Osteocyte (in vitro differentiated cells): ENCODE measurements at regions not wholly inside any gene's neighbourhood (a gene's known extent, or its start where the extent isn't known, plus 50 kb on each side); places are given as distances from the start of the nearest gene placed in this dataset.
A peak's percentile ranks its signal among the peaks of the same experiment; 100 is the strongest.

Experiments used
- DNase-seq: peaks from one replicate; pipeline ENCODE4 v3.0.0; 2021; ENCODE audit warnings: mixed read lengths; ENCODE audit not compliant: unreplicated experiment; ENCODE audit errors: extremely low spot score
- H3K27ac Mint-ChIP-seq: one replicate; pipeline ENCODE4 v1.8.0; 2021; ENCODE audit warnings: mild to moderate bottlenecking, mixed read lengths; ENCODE audit not compliant: unreplicated experiment
- H3K27me3 Mint-ChIP-seq: one replicate; pipeline ENCODE4 v1.8.0; 2021; ENCODE audit warnings: mixed read lengths; ENCODE audit not compliant: unreplicated experiment
- H3K36me3 Mint-ChIP-seq: one replicate; pipeline ENCODE4 v1.8.0; 2021; ENCODE audit warnings: mixed read lengths; ENCODE audit not compliant: unreplicated experiment
- H3K4me1 Mint-ChIP-seq: one replicate; pipeline ENCODE4 v1.8.0; 2021; ENCODE audit warnings: mixed read lengths; ENCODE audit not compliant: unreplicated experiment
- H3K4me3 Mint-ChIP-seq: one replicate; pipeline ENCODE4 v1.8.0; 2021; ENCODE audit warnings: mild to moderate bottlenecking, moderate library complexity, mixed read lengths; ENCODE audit not compliant: unreplicated experiment
- H3K9me3 Mint-ChIP-seq: one replicate; pipeline ENCODE4 v1.8.0; 2021; ENCODE audit warnings: mixed read lengths; ENCODE audit not compliant: unreplicated experiment
- TF ChIP-seq, protein P1 (sequence below): fragments of 200-600 bp; sonication (generic); IDR thresholded peaks from 2 replicates; pipeline ENCODE4 v1.5.0; 2021; ENCODE audit warnings: antibody characterized with exemption, mild to moderate bottlenecking, moderate library complexity

DNA sequence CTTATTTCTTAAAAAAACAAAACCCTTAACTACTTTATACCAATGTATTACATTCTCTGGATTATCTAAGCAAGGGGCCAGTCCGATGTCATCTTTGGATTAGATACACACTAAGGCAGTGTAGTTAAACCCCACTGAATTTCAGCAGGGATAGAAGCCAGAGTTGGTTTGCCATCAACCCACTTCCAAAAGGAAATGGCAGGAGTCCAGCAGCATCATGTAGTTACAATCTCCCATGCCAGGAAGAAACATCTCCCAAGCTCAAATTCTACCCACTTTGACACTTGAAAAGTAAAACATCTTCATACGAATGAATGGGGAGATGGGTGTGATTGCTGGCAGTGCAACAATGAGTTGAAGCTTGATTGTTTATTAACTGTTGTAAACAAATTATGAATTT, 203.5 kb upstream of the PLXNC1 start:
- Mint-ChIP-seq H3K36me3 (peaks cover 4% of the 10 kb centered on the region), H3K27me3 (no peaks in the 10 kb centered on the region), H3K27ac (no peak overlapping the region), H3K9me3 (peaks cover 4% of the 10 kb centered on the region), H3K4me1 (peaks cover 33% of the 10 kb centered on the region), H3K4me3 (no peak overlapping the region)
- DNase-seq, result no peak
- TF ChIP-seq, protein P1, sequence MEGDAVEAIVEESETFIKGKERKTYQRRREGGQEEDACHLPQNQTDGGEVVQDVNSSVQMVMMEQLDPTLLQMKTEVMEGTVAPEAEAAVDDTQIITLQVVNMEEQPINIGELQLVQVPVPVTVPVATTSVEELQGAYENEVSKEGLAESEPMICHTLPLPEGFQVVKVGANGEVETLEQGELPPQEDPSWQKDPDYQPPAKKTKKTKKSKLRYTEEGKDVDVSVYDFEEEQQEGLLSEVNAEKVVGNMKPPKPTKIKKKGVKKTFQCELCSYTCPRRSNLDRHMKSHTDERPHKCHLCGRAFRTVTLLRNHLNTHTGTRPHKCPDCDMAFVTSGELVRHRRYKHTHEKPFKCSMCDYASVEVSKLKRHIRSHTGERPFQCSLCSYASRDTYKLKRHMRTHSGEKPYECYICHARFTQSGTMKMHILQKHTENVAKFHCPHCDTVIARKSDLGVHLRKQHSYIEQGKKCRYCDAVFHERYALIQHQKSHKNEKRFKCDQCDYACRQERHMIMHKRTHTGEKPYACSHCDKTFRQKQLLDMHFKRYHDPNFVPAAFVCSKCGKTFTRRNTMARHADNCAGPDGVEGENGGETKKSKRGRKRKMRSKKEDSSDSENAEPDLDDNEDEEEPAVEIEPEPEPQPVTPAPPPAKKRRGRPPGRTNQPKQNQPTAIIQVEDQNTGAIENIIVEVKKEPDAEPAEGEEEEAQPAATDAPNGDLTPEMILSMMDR, result no peak

DNA sequence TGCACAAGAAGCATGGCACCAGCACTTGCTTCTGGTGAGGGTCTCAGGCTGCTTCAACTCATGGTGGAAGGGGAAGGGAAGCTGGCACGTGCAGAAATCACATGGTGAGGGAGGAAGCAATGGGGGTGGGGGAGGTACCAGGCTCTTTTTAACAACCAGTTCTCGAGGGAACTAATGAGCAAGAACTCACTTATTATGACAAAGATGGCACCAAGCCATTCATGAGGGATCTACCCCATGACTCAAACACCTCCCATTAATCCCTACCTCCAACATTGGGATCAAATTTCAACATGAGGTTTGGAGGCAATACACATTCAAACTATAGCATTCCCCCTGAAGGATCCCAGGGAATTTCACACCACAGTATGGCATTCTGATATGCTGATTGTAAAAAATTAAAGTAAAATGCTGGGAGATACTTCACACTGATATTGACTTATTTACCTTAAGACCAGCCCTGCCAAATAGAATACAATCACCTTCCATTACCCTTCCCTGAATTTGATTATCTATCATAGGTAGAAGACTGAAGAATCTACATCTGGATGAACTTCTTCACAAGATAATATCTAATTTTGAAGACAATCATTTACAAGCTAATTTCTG, 201.7 kb upstream of the PLXNC1 start:
- no peak for DNase-seq
- Mint-ChIP-seq H3K36me3 (peaks cover 4% of the 10 kb centered on the region), H3K27ac (no peak overlapping the region), H3K27me3 (no peaks in the 10 kb centered on the region), H3K4me1 (peaks cover 44% of the 10 kb centered on the region), H3K4me3 (no peak overlapping the region), H3K9me3 (peaks cover 5% of the 10 kb centered on the region)
- TF ChIP-seq, protein P1, result no peak

DNA sequence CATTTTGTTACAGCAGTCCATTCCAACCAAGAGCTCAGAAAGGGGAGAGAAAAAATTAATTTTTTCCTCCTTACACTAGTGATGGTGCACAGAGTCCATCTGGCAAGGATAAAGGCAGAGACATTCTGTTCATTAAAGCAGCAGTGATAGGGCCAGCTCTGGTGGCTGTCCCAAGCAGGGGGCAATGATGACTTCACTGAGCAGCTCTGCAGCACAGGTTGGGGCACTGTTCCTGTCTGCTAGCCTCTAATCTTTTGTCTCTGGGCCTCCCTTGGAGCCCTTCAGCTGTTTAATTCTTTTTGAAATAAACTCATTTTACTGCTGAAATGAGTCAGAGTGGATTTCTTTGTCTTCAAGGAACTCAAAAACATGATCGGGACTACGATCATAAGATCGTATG, 200.9 kb upstream of the PLXNC1 start:
- DNase-seq, result no peak
- no peaks in the 10 kb centered on the region for H3K27me3 Mint-ChIP-seq
- TF ChIP-seq, protein P1, result no peak
- no peak overlapping the region for H3K27ac Mint-ChIP-seq
- no peak overlapping the region for H3K4me3 Mint-ChIP-seq
- peaks cover 5% of the 10 kb centered on the region for H3K9me3 Mint-ChIP-seq
- H3K36me3 Mint-ChIP-seq, result peaks cover 4% of the 10 kb centered on the region
- H3K4me1 Mint-ChIP-seq, result peaks cover 48% of the 10 kb centered on the region

DNA sequence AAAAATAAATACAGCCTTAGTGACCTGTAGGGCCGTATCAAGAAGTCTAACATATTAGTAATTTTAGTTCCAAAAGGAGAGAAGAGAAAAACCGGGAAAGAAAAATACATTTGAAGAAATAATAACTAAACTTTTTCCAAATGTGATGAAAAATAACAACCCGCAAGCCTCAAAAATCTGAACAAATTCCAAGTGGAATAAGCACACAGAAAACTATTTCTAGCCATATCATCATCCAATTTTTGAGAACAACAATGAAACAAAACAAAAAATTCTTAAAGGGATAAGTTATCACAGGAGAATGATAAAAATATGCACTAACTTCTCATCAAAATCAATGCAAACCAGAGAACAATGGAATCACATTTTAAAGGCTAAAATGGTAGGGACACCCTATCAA, 198.1 kb upstream of the PLXNC1 start:
- Mint-ChIP-seq H3K4me3 (no peak overlapping the region), H3K27me3 (no peaks in the 10 kb centered on the region), H3K9me3 (peaks cover 9% of the 10 kb centered on the region), H3K4me1 (peaks cover 44% of the 10 kb centered on the region), H3K36me3 (peaks cover 4% of the 10 kb centered on the region), H3K27ac (peak overlapping the region; percentile 89)
- TF ChIP-seq, protein P1, result no peak
- no peak for DNase-seq

DNA sequence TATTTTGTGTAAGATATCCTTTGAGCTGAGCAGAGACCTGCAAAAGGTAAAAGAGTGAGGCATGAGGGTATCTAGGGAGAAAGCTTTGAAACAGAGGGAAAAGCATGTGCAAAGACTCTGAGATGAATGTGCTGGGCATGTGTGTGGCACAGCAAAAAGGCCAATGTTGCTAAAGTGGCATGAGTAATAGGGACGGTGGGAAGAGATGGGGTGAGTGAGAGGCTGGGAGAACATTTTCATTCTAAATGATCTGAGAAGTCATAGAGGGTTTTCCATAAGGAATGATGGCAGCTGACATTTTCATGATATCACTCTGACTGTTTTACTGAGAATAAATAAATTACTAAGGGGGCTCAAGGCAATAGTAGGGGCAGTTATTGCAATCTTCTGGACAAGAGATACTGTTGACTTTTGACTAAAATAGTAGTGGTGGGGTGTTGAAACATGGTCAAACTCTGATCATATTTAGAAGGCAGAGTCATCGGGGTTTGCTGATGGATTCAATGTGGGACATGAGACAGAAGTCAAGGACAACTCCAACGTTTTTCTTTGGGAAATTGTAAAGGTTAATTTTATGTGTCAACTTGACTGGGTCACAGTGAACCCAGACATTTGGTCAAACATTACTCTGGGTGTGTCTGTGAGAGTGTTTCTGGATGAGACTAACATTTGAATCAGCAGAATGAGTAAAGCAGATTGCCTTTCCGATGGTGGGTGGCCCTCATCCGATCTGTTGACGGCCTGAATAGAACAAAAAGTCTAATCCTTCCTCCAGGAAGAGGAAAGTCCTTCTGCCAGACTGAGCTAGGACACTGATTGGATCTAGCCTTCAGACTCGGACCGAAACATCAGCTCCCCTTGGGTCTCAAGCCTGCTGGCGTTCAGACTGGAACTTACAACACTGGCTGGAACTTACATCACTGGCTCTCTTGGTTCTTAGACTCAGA, 193.9 kb upstream of the PLXNC1 start:
- H3K9me3 Mint-ChIP-seq, result peaks cover 12% of the 10 kb centered on the region
- no peak overlapping the region for H3K4me3 Mint-ChIP-seq
- DNase-seq, result no peak
- H3K27ac Mint-ChIP-seq, result peak overlapping the region; percentile 5
- TF ChIP-seq, protein P1, result no peak
- no peaks in the 10 kb centered on the region for H3K27me3 Mint-ChIP-seq
- H3K4me1 Mint-ChIP-seq, result peaks cover 28% of the 10 kb centered on the region
- peaks cover 2% of the 10 kb centered on the region for H3K36me3 Mint-ChIP-seq
